ENCODE measurements at regions not wholly inside any gene's neighbourhood (a gene's known extent, or its start where the extent isn't known, plus 50 kb on each side); places are given as distances from the start of the nearest gene placed in this dataset.

GRCh38 chr4:54499308-54500074, 158.3 kb upstream of the KIT start:
- DNase-seq = peak; percentile 5
- Histone ChIP-seq H3K9me3 (ENCODE audit: control insufficient read depth, insufficient read depth, low read length) (no peaks in the 10 kb centered on the region), H4K20me1 (ENCODE audit: insufficient read depth, low read length) (no peaks in the 10 kb centered on the region), H3K4me3 (ENCODE audit: insufficient read depth, low read depth, low read length) (no peak overlapping the region), H2AK9ac (replicated peaks; ENCODE audit: low read depth, low read length, poor library complexity) (no peak overlapping the region), H3K4me2 (ENCODE audit: low read depth, low read length) (no peak overlapping the region), H4K8ac (ENCODE audit: low read depth in 2 of 2, low read length in 2 of 2) (peak overlapping the region in 1 of 2 experiments; percentile 31; a peak in 1 of 4 replicates), H3K18ac (ENCODE audit: low read depth, low read length) (peak overlapping the region; percentile 23; the same call in 1 of the 2 replicates), H3K23ac (ENCODE audit: low read depth, low read length) (no peak overlapping the region), H3K27me3 (ENCODE audit: control insufficient read depth, insufficient read depth, low read length) (no peaks in the 10 kb centered on the region), H3K9ac (ENCODE audit: low read depth, low read length) (no peak overlapping the region), H2AK5ac (ENCODE audit: low read depth, low read length) (no peak overlapping the region), H4K91ac (ENCODE audit: insufficient read depth, low read depth, low read length) (no peak overlapping the region), H4K5ac (ENCODE audit: low read depth, low read length) (peak overlapping the region; percentile 44; the same call in 1 of the 2 replicates), H2BK20ac (ENCODE audit: low read depth, low read length) (no peak overlapping the region), H3K27ac (ENCODE audit: insufficient read depth, low read length) (no peak overlapping the region), H2BK5ac (ENCODE audit: low read depth, low read length, poor library complexity, severe bottlenecking) (no peak overlapping the region), H3K36me3 (ENCODE audit: control insufficient read depth, insufficient read depth, low read length) (no peaks in the 10 kb centered on the region), H3K4ac (ENCODE audit: low read depth, low read length) (peak overlapping the region; percentile 53; the same call in 1 of the 2 replicates), H3K56ac (ENCODE audit: extremely low read depth, insufficient read depth, low read length) (no peak overlapping the region), H3K9me1 (ENCODE audit: insufficient read depth, low read length) (peaks cover 7% of the 10 kb centered on the region; the same call in 1 of the 2 replicates), H3K79me1 (ENCODE audit: low read depth in 1 of 2, low read length in 2 of 2) (no peaks in the 10 kb centered on the region), H2AFZ (replicated peaks; ENCODE audit: low read length, poor library complexity) (no peak overlapping the region), H3K4me1 (ENCODE audit: control insufficient read depth, insufficient read depth, low read length) (peaks cover 12% of the 10 kb centered on the region; the same call in 1 of the 2 replicates), H2BK120ac (ENCODE audit: low read depth, low read length) (no peak overlapping the region), H3K14ac (replicated peaks; ENCODE audit: low read depth, low read length) (no peak overlapping the region), H2BK15ac (ENCODE audit: low read depth, low read length) (no peak overlapping the region)
- ChIA-PET POLR2A (ENCODE audit: unreplicated experiment) (no interaction called here), CTCF (no interaction called here)
- 43% methylated on average over 1 of the region's 7 CpGs; no CpG with 5 or more reads in 1 of the 2 experiments for WGBS, 2 experiments (ENCODE audit: extremely low coverage in 2 of 2, insufficient read length in 1 of 2)
- intact Hi-C loops (cut with micrococcal nuclease) (no loop called here), dilution Hi-C loops (cut with HindIII; ENCODE audit: low sequenced_read_pairs, unreplicated experiment) (no loop called here), in situ Hi-C loops (cut with MboI; ENCODE audit: low sequenced_read_pairs) (no loop called here)
- no peak for ATAC-seq (ENCODE audit: low read depth)
- no TSS peak for BruUV-seq (replicated peaks)
- no peak for TF ChIP-seq FOS (IDR thresholded peaks at IDR 0.05; ENCODE audit: low read depth, low read length)
- no peak for TF ChIP-seq ELK1 (IDR thresholded peaks at IDR 0.05; ENCODE audit: borderline replicate concordance, low read depth, low read length)
- TF ChIP-seq USF2 (IDR thresholded peaks at IDR 0.05; ENCODE audit: low read depth, low read length) = no peak
- no peak for TF ChIP-seq MXI1 (IDR thresholded peaks at IDR 0.05; ENCODE audit: borderline replicate concordance, low read depth, low read length)
- TF ChIP-seq RFX5 (IDR thresholded peaks at IDR 0.05; ENCODE audit: low read depth, low read length) = no peak
- no peak for TF ChIP-seq POLR2A (IDR thresholded peaks at IDR 0.05; ENCODE audit: low read depth, low read length)
- no peak for TF ChIP-seq RCOR1 (IDR thresholded peaks at IDR 0.05; ENCODE audit: insufficient replicate concordance, low read length)

All from IMR-90 (cell line).